B cell (primary cell): ENCODE measurements at regions not wholly inside any gene's neighbourhood (a gene's known extent, or its start where the extent isn't known, plus 50 kb on each side); places are given as distances from the start of the nearest gene placed in this dataset.

Experiments
- ATAC-seq: fragments of 200-7000 bp; cut with Tn5 transposase; one replicate; pipeline ENCODE4 v1.10.0; 2021; ENCODE audit warnings: low read depth, mild to moderate bottlenecking, moderate number of reproducible peaks, moderate library complexity
- CTCF ChIA-PET: fragments of 350-600 bp; sonication (Branson Sonifier 250); formaldehyde crosslinking; loops from one replicate; lab custom pipeline; 2021; ENCODE audit warnings: antibody characterized with exemption, inconsistent platforms; lab: Charles Lee
- POLR2A ChIA-PET: fragments of 350-600 bp; sonication (Branson Sonifier 250); formaldehyde crosslinking; loops from one replicate; lab custom pipeline; 2021; ENCODE audit warnings: antibody characterized with exemption; lab: Charles Lee
- DNase-seq: peaks from one replicate; pipeline ENCODE4 v3.0.0; 2013
- H2AFZ ChIP-seq: 2 replicates; pipeline ENCODE4 v1.6.1; 2012; ENCODE audit warnings: mild to moderate bottlenecking, low read depth, low read length; ENCODE audit not compliant: insufficient read depth, poor library complexity, severe bottlenecking
- H3K27ac ChIP-seq, 2 donors: 1 replicate in 1 of 2; 2 replicates in 1 of 2; pipeline ENCODE4 v1.5.1; 2012 to 2013; ENCODE audit warnings: low read length in 2 of 2, mild to moderate bottlenecking in 2 of 2, moderate library complexity in 1 of 2
- H3K27me3 ChIP-seq, 4 experiments: fragments of 200-600 bp in 1 of 4; sonication (generic) in 1 of 4; replicated peaks in 1 of 4; 1 replicate in 2 of 4; 2 replicates in 2 of 4; pipeline versions ENCODE4 v1.6.1 to v1.7.0; 2013 to 2016; ENCODE audit warnings: low read length in 3 of 4, mild to moderate bottlenecking in 2 of 4, mixed read lengths in 1 of 4, moderate library complexity in 1 of 4; ENCODE audit not compliant: insufficient read depth in 4 of 4, control insufficient read depth in 3 of 4; ENCODE audit errors: control extremely low read depth in 1 of 4
- H3K36me3 ChIP-seq, 2 experiments: replicated peaks in 1 of 2; 1 replicate in 1 of 2; 2 replicates in 1 of 2; pipeline versions ENCODE4 v1.6.1 to v1.7.1; 2013; ENCODE audit warnings: low read length in 1 of 2; ENCODE audit not compliant: insufficient read depth in 2 of 2, control insufficient read depth in 1 of 2; ENCODE audit errors: control extremely low read depth in 1 of 2, extremely low read depth in 1 of 2
- H3K4me1 ChIP-seq, 2 donors: fragments of 200-600 bp in 1 of 2; sonication (generic) in 1 of 2; 1 replicate in 1 of 2; 2 replicates in 1 of 2; pipeline versions ENCODE4 v1.5.1 to v1.6.1; 2013 to 2017; ENCODE audit warnings: low read length in 2 of 2; ENCODE audit not compliant: control insufficient read depth in 2 of 2, insufficient read depth in 2 of 2
- H3K4me2 ChIP-seq: replicated peaks from 2 replicates; pipeline ENCODE3; 2012; ENCODE audit warnings: mild to moderate bottlenecking, low read depth, low read length; ENCODE audit not compliant: poor library complexity, severe bottlenecking
- H3K4me3 ChIP-seq, 5 experiments: fragments of 200-600 bp in 1 of 5; sonication (generic) in 1 of 5; 1 replicate in 3 of 5; 2 replicates in 2 of 5; pipeline versions ENCODE4 v1.5.1 to v1.7.0; 2011 to 2016; ENCODE audit warnings: low read length in 4 of 5, mild to moderate bottlenecking in 4 of 5, low read depth in 2 of 5, control low read depth in 1 of 5, moderate library complexity in 1 of 5; ENCODE audit not compliant: insufficient read depth in 1 of 5; ENCODE audit errors: control extremely low read depth in 1 of 5, extremely low read depth in 1 of 5
- H3K79me2 ChIP-seq: fragments of 200-600 bp; sonication (generic); one replicate; pipeline ENCODE4 v1.6.0; 2016; ENCODE audit warnings: low read length; ENCODE audit not compliant: control insufficient read depth, insufficient read depth
- H3K9ac ChIP-seq: fragments of 200-600 bp; sonication (generic); 2 replicates; pipeline ENCODE4 v1.6.1; 2017; ENCODE audit warnings: mild to moderate bottlenecking, low read length, moderate library complexity
- H3K9me3 ChIP-seq, 3 donors: one replicate each; pipeline versions ENCODE4 v1.6.1 to v1.7.1; 2013; ENCODE audit warnings: low read length in 2 of 3; ENCODE audit not compliant: control insufficient read depth in 2 of 3, insufficient read depth in 1 of 3; ENCODE audit errors: control extremely low read depth in 1 of 3
- H4K20me1 ChIP-seq: 2 replicates; pipeline ENCODE4 v1.6.0; 2012; ENCODE audit warnings: mild to moderate bottlenecking, low read length; ENCODE audit not compliant: insufficient read depth, control insufficient read depth, poor library complexity, severe bottlenecking
- H3K27ac Mint-ChIP-seq: one replicate; pipeline ENCODE4 v1.8.0; 2021; ENCODE audit warnings: mixed read lengths
- H3K27me3 Mint-ChIP-seq: one replicate; pipeline ENCODE4 v1.8.0; 2021; ENCODE audit warnings: mixed read lengths
- H3K4me1 Mint-ChIP-seq: one replicate; pipeline ENCODE4 v1.8.0; 2021; ENCODE audit warnings: mixed read lengths
- H3K4me3 Mint-ChIP-seq: one replicate; pipeline ENCODE4 v1.8.0; 2021; ENCODE audit warnings: mixed read lengths
- H3K9me3 Mint-ChIP-seq: one replicate; pipeline ENCODE4 v1.8.0; 2022; ENCODE audit warnings: mixed read lengths; ENCODE audit not compliant: insufficient read depth
- EZH2 ChIP-seq: IDR thresholded peaks from 2 replicates; pipeline ENCODE4 v1.6.1; 2012; ENCODE audit warnings: borderline replicate concordance, low read depth, mild to moderate bottlenecking, moderate library complexity, low read length; ENCODE audit not compliant: insufficient read depth, poor library complexity, severe bottlenecking
- WGBS: methylation state at CpG from one replicate; pipeline ENCODE4 v1.1.5; 2013; ENCODE audit warnings: missing lambda C conversion rate; ENCODE audit not compliant: insufficient coverage; 5-methylcytosine and 5-hydroxymethylcytosine counted together
- intact Hi-C: fragments of 100-400 bp; cut with micrococcal nuclease; formaldehyde crosslinking; loops from one replicate; pipeline ENCODE4 v1.10.0; 2022
- TF ChIP-seq, protein P1 (sequence below): fragments of 200-600 bp; IDR thresholded peaks from one replicate; pipeline ENCODE4 v1.8.0; 2022; ENCODE audit warnings: antibody characterized with exemption, mild to moderate bottlenecking

DNA sequence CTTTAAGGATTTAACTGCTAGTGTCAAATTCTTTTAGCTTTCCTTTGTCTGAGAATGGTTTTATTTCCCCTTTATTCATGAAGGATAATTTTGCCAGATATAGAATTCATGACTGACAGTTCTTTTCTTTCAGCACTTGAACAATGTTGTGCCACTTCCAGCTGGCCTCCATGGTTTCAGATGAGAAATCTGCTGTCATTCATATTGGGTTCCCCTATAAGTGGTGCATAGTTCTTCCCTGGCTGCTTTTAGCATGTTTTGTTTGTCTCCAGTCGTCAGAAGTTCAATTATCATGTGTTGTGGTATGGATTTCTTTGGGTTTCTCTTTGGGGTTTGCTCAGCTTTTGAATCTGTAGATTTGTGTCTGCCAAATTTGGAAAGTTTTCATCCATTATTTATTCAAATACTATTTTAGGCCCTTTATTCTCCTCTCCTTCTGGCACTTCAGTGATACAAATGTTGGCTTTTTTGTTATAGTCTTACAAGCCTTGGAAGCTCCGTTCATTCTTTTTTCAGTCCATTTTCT, 76.3 kb upstream of the TGM3 start:
- H3K27ac ChIP-seq = no peak overlapping the region
- ChIA-PET CTCF (interaction anchor here (0.8 kb wide), 1 partner anchor 12 kb away, joined by 3 read pairs; no protein-coding TSS in a partner anchor), POLR2A (no interaction called here)
- Mint-ChIP-seq H3K27me3 (no peaks in the 10 kb centered on the region), H3K27ac (no peak overlapping the region), H3K4me1 (peaks cover 20% of the 10 kb centered on the region), H3K9me3 (peaks cover 5% of the 10 kb centered on the region), H3K4me3 (no peak overlapping the region)
- H3K4me3 ChIP-seq = no peak overlapping the region
- H3K27me3 ChIP-seq = no peaks in the 10 kb centered on the region
- H3K79me2 ChIP-seq = no peaks in the 10 kb centered on the region
- H2AFZ ChIP-seq = no peak overlapping the region
- no peaks in the 10 kb centered on the region for H3K36me3 ChIP-seq
- no peak for DNase-seq
- H3K9ac ChIP-seq = no peak overlapping the region
- TF ChIP-seq EZH2 = no peak
- TF ChIP-seq, protein P1, sequence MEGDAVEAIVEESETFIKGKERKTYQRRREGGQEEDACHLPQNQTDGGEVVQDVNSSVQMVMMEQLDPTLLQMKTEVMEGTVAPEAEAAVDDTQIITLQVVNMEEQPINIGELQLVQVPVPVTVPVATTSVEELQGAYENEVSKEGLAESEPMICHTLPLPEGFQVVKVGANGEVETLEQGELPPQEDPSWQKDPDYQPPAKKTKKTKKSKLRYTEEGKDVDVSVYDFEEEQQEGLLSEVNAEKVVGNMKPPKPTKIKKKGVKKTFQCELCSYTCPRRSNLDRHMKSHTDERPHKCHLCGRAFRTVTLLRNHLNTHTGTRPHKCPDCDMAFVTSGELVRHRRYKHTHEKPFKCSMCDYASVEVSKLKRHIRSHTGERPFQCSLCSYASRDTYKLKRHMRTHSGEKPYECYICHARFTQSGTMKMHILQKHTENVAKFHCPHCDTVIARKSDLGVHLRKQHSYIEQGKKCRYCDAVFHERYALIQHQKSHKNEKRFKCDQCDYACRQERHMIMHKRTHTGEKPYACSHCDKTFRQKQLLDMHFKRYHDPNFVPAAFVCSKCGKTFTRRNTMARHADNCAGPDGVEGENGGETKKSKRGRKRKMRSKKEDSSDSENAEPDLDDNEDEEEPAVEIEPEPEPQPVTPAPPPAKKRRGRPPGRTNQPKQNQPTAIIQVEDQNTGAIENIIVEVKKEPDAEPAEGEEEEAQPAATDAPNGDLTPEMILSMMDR = no peak
- 80% methylated on average over 1 of the region's 2 CpGs for WGBS
- H3K4me2 ChIP-seq = no peak overlapping the region
- no peaks in the 10 kb centered on the region for H4K20me1 ChIP-seq
- ATAC-seq = no peak
- intact Hi-C loops = loop anchor here (5.0 kb wide), 1 partner anchor 83 kb away; no protein-coding TSS in a partner anchor
- peaks cover 0 to 5% (median 3%) of the 10 kb centered on the region in 3 donors for H3K9me3 ChIP-seq
- H3K4me1 ChIP-seq = peaks cover 10 to 14% of the 10 kb centered on the region in 2 donors

DNA sequence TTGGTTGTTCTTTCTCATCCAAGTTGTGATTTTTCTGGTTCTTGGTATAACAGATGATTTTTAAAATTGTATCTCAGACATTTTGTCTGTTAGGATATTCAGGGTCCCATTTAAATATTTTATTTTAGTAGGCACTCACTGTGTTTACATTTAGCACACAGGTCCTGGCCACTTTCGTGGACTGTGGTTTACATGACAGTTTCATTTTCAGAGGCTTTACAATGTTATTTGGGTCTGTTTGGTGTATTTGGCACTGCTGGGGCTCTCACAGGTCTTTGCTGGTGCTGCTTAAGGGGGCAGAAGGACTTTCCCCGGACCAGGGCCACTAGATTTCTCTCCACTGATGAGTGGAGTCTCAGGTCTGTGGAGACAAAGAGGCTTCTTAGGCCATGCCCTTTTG, 75.5 kb upstream of the TGM3 start:
- H3K79me2 ChIP-seq = no peaks in the 10 kb centered on the region
- intact Hi-C loops = no loop called here
- H3K27me3 ChIP-seq = no peaks in the 10 kb centered on the region
- Mint-ChIP-seq H3K4me3 (no peak overlapping the region), H3K27me3 (no peaks in the 10 kb centered on the region), H3K27ac (no peak overlapping the region), H3K9me3 (peaks cover 5% of the 10 kb centered on the region), H3K4me1 (peaks cover 20% of the 10 kb centered on the region)
- no peak overlapping the region for H2AFZ ChIP-seq
- H3K36me3 ChIP-seq = no peaks in the 10 kb centered on the region
- H3K9ac ChIP-seq = no peak overlapping the region
- ChIA-PET POLR2A (no interaction called here), CTCF (no interaction called here)
- H3K4me1 ChIP-seq = peaks cover 10 to 14% of the 10 kb centered on the region in 2 donors
- no peak overlapping the region for H3K4me2 ChIP-seq
- peaks cover 0 to 5% (median 3%) of the 10 kb centered on the region in 3 donors for H3K9me3 ChIP-seq
- H3K4me3 ChIP-seq = no peak overlapping the region
- 70% methylated on average over 2 of the region's 2 CpGs for WGBS
- no peak for ATAC-seq
- H4K20me1 ChIP-seq = no peaks in the 10 kb centered on the region
- no peak overlapping the region for H3K27ac ChIP-seq
- TF ChIP-seq EZH2 = no peak
- TF ChIP-seq, protein P1 = no peak
- DNase-seq = no peak
